Fibroblast of pulmonary artery (primary cell): ENCODE measurements at regions not wholly inside any gene's neighbourhood (a gene's known extent, or its start where the extent isn't known, plus 50 kb on each side); places are given as distances from the start of the nearest gene placed in this dataset.
"Not testable (repeated sequence)": the region's sequence is repeated elsewhere in the genome, so short reads cannot be mapped to it uniquely, and the experiment has no call there.

Source experiments
- DNase-seq: peaks from one replicate; pipeline ENCODE4 v3.0.0-alpha.2; 2010; ENCODE audit warnings: low read depth
- H3K4me3 ChIP-seq: replicated peaks from 2 replicates; pipeline ENCODE4 v1.5.1; 2011; ENCODE audit warnings: low read depth, mild to moderate bottlenecking, control low read depth, low read length, moderate library complexity
- CTCF ChIP-seq: IDR thresholded peaks from 2 replicates; pipeline ENCODE4 v1.5.1; 2011; ENCODE audit warnings: mild to moderate bottlenecking, control low read depth, low read length, inconsistent platforms; ENCODE audit errors: missing control alignments

DNA sequence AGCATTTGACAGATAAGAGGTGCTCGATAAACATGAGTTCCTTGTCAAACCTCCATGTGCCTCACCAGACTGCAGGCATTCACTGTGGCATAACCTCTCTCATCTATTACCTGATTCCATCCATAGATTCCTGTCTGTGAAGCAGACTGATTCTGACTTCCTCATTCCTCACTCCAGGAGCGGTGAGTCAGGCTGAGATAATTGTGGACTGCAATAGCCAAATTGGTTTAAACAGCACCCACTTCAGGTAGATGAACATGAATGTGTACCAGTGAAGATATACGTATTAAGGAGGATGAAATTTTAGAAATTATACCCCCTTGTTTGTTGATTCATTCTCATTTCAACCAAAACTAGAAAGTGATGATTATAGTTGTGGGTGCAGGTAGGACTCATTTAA is 391.2 kb downstream of the HINT1 start:
- no peak overlapping the region for H3K4me3 ChIP-seq
- no peak for TF ChIP-seq CTCF
- no peak for DNase-seq

DNA sequence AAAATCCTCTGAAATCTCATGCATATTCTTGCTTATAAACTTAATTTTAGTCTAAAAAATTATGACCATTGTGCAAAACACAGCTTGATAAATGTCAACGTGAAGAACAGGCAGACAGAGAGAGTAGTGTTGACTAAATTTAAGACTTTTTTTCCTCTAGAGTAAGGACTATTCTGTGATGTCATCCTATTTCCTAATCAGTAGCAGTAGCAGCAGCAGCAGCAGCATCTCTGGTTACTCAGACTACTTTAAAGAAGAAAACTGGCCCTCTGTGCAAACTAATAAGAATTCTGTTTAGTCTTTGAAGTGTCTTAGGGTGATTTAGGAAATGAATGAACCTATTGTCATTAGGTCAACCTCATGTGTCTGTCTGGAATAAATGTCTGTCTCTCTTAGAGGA is 403.0 kb downstream of the HINT1 start:
- peak; percentile 32 for DNase-seq
- no peak for TF ChIP-seq CTCF
- no peak overlapping the region for H3K4me3 ChIP-seq

- TF ChIP-seq CTCF, result no peak
- no peak for DNase-seq
- H3K4me3 ChIP-seq, result no peak overlapping the region
These were observed 406.0 kb downstream of the HINT1 start for GRCh38 chr5:130759061-130759460.

DNA sequence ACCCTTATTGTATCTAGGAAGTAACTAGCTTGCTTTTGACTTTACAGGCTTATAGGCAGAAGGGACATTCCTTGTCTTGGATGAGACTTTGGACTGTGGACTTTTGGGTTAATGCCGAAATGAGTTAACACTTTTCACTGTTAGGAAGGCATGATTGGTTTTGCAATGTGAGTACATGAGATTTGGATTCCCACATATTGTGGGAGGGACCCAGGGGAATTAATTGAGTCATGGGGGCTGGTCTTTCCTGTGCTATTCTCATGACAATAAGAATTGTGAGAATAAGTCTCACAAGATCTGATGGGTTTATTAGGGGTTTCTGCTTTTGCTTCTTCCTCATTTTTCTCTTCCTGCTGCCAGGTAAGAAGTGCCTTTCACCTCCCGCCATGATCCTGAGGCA is 417.5 kb downstream of the HINT1 start:
- TF ChIP-seq CTCF, result no peak
- no peak overlapping the region for H3K4me3 ChIP-seq
- DNase-seq, result peak; percentile 28

DNA sequence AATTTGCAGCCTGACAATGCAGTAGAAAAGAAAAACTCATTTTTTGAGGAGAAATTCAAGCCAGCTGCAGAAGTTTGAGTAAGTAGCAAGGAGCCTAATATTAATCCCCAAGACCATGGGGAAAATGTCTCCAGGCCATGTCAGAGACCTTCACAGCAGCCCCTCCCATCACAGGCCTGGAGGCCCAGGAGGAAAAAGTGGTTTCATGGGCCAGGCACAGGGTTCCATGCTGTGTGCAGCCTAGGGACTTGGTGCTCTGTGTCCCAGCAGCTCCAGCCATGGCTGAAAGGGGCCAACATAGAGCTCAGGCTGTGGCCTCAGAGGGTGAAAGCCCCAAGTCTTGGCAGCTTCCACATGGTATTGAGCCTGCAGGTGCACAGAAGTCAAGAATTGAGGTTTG is 418.4 kb downstream of the HINT1 start:
- H3K4me3 ChIP-seq, result not testable (repeated sequence)

GRCh38 chr5:130743092-130743491 is 422.0 kb downstream of the HINT1 start:
- no peak overlapping the region for H3K4me3 ChIP-seq
- TF ChIP-seq CTCF, result no peak
- no peak for DNase-seq

More for the DNA sequence above, 418.4 kb downstream of the HINT1 start:
- DNase-seq, result not testable (repeated sequence)

DNA sequence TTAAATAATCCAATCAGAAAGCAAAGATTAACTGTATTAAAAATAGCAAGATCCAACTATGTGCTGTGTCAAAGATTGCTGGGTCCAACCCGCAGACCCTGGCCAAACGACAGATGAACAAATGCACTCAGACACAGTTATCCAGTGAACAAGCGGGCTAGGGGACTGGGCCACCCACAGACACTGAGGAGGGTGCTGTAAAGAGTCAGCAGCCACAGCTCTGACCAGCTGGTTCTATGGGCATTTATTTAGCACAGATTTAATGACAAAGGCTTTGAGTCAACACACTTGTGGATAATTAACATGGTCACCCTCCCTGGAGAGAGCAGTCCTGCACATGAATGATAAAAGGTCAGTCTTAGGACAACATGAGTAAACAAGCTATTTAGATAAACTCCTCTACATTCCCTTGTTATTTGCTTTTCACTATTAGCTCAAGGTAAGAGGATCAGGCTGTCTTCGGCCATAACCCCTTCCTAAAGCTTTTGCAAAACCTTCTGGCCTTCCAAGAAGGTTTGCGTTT is 424.9 kb downstream of the HINT1 start:
- DNase-seq, result no peak
- H3K4me3 ChIP-seq, result no peak overlapping the region
- no peak for TF ChIP-seq CTCF

- TF ChIP-seq CTCF, result no peak
These were observed 433.2 kb downstream of the HINT1 start for GRCh38 chr5:130731839-130732238.

More at GRCh38 chr5:130731839-130732238, 433.2 kb downstream of the HINT1 start:
- no peak overlapping the region for H3K4me3 ChIP-seq
- no peak for DNase-seq
